ENCODE measurements at regions not wholly inside any gene's neighbourhood (a gene's known extent, or its start where the extent isn't known, plus 50 kb on each side); places are given as distances from the start of the nearest gene placed in this dataset.

DNA sequence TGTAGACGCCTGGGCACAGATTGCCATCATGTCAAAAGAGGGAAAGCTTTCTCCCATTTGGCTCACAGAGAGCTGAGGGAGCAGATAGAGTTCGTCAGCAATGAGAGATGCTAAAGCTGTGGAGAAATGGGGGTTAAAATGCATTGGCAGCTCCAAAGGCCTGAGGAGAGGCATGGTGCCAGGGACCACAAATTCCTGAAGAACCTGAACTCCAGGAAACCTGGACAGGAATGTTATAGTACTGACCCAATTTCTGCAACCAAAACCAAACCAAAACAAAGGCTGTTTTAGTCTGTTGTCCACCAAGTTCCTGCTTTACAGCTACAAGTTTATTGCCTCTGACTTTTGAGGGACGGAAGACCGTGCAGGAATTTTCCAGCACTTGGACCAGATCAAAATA, 575.7 kb downstream of the REEP3 start:
- Histone ChIP-seq H3K9ac (no peak overlapping the region), H3K79me2 (ENCODE audit: low read depth) (no peaks in the 10 kb centered on the region), H3K27me3 (no peaks in the 10 kb centered on the region), H2AFZ (replicated peaks) (no peak overlapping the region), H3K4me2 (no peak overlapping the region), H3K4me1 (no peaks in the 10 kb centered on the region), H3F3A (ENCODE audit: low read depth) (no peaks in the 10 kb centered on the region), H3K27ac (no peak overlapping the region), H3K36me3 (no peaks in the 10 kb centered on the region), H3K9me3 (ENCODE audit: low read depth) (no peaks in the 10 kb centered on the region), H4K20me1 (ENCODE audit: low read depth) (no peaks in the 10 kb centered on the region), H3K4me3 (no peak overlapping the region)
- Mint-ChIP-seq H3K4me3 (no peak overlapping the region), H3K4me1 (peaks cover 3% of the 10 kb centered on the region), H3K27me3 (ENCODE audit: insufficient read depth, low read depth) (peaks cover 2% of the 10 kb centered on the region), H3K9me3 (no peaks in the 10 kb centered on the region), H3K36me3 (no peaks in the 10 kb centered on the region), H3K27ac (no peak overlapping the region)
- TF ChIP-seq EZH2phosphoT487 (IDR thresholded peaks at IDR 0.05) (no peak), EZH2 (IDR thresholded peaks at IDR 0.05) (no peak)
- TF ChIP-seq, protein P1, sequence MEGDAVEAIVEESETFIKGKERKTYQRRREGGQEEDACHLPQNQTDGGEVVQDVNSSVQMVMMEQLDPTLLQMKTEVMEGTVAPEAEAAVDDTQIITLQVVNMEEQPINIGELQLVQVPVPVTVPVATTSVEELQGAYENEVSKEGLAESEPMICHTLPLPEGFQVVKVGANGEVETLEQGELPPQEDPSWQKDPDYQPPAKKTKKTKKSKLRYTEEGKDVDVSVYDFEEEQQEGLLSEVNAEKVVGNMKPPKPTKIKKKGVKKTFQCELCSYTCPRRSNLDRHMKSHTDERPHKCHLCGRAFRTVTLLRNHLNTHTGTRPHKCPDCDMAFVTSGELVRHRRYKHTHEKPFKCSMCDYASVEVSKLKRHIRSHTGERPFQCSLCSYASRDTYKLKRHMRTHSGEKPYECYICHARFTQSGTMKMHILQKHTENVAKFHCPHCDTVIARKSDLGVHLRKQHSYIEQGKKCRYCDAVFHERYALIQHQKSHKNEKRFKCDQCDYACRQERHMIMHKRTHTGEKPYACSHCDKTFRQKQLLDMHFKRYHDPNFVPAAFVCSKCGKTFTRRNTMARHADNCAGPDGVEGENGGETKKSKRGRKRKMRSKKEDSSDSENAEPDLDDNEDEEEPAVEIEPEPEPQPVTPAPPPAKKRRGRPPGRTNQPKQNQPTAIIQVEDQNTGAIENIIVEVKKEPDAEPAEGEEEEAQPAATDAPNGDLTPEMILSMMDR (IDR thresholded peaks at IDR 0.05): no peak
- DNase-seq (ENCODE audit: low spot score): no peak

DNA sequence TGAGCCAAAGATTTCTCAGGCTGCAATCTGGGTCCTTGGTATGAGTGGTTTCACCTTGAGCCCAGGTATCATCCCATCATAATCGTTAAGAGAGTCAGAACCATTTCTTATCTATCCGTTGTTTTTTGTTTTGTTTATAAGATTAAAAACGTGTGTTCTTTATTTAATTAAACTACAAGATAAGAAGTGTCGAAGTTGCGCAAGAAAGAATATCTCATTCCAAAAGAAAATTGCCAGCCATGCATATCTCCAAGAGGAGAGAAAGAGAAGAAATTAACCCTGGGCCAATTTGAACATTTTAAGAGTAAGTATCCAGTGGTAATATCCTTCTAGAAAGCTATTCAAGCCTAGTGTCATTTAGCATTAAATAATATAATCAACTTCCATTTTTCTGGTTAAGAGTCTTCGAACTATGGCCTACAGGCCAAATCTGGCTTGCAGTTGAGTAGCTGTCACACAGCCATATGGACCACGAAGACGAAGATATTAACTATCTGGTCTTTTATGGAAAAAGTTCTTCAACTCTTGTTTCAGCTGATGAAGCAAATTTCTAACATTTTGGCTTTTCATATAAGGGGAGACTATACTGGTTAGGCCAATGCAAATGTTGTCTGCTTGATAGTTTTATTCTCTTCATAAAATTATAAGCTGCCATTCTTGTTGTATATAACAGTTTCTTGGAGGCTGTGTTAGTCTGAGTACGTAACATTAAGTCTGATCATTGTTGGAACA, 576.4 kb downstream of the REEP3 start:
- Histone ChIP-seq H3K4me2 (no peak overlapping the region), H4K20me1 (ENCODE audit: low read depth) (no peaks in the 10 kb centered on the region), H3K27me3 (no peaks in the 10 kb centered on the region), H3K79me2 (ENCODE audit: low read depth) (no peaks in the 10 kb centered on the region), H2AFZ (replicated peaks) (no peak overlapping the region), H3K36me3 (no peaks in the 10 kb centered on the region), H3K9ac (no peak overlapping the region), H3K4me3 (no peak overlapping the region), H3F3A (ENCODE audit: low read depth) (no peaks in the 10 kb centered on the region), H3K27ac (no peak overlapping the region), H3K9me3 (ENCODE audit: low read depth) (no peaks in the 10 kb centered on the region), H3K4me1 (no peaks in the 10 kb centered on the region)
- H3K9me3 Mint-ChIP-seq: no peaks in the 10 kb centered on the region
- DNase-seq (ENCODE audit: low spot score): no peak
- H3K27me3 Mint-ChIP-seq (ENCODE audit: insufficient read depth, low read depth): peaks cover 2% of the 10 kb centered on the region
- TF ChIP-seq EZH2 (IDR thresholded peaks at IDR 0.05) (no peak), EZH2phosphoT487 (IDR thresholded peaks at IDR 0.05) (no peak)
- TF ChIP-seq, protein P1 (IDR thresholded peaks at IDR 0.05): no peak
- H3K4me1 Mint-ChIP-seq: peaks cover 3% of the 10 kb centered on the region
- no peaks in the 10 kb centered on the region for H3K36me3 Mint-ChIP-seq
- no peak overlapping the region for H3K27ac Mint-ChIP-seq
- H3K4me3 Mint-ChIP-seq: no peak overlapping the region

DNA sequence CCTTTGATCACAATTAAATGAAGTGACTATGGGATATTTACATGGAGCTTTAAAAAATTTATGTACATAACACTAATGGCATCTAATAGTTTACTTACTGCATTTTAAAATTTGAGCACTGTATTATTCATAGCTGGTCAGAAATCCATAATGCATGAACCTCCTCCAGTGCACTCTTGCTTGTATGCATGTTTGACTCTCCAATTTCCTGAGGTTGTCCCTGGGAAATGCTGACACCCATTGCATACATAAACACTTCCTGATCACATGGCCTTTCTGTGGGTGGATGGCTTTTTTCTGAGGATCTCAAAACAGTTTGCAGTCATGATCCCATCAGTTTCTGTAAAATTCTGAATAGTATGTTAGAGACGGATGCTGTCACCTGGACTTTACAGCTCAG, 577.8 kb downstream of the REEP3 start:
- no peaks in the 10 kb centered on the region for H4K20me1 ChIP-seq (ENCODE audit: low read depth)
- TF ChIP-seq EZH2phosphoT487 (IDR thresholded peaks at IDR 0.05) (no peak), EZH2 (IDR thresholded peaks at IDR 0.05) (no peak)
- TF ChIP-seq, protein P1 (IDR thresholded peaks at IDR 0.05): no peak
- peaks cover 8% of the 10 kb centered on the region for H3K4me1 ChIP-seq
- H3K4me2 ChIP-seq: no peak overlapping the region
- H3K4me3 ChIP-seq: no peak overlapping the region
- peaks cover 5% of the 10 kb centered on the region for H3K4me1 Mint-ChIP-seq
- no peak overlapping the region for H3K9ac ChIP-seq
- H3K36me3 Mint-ChIP-seq: no peaks in the 10 kb centered on the region
- no peak overlapping the region for H2AFZ ChIP-seq (replicated peaks)
- H3K27ac ChIP-seq: no peak overlapping the region
- no peaks in the 10 kb centered on the region for H3K79me2 ChIP-seq (ENCODE audit: low read depth)
- no peak for DNase-seq (ENCODE audit: low spot score)
- no peak overlapping the region for H3K4me3 Mint-ChIP-seq
- no peaks in the 10 kb centered on the region for H3K27me3 ChIP-seq
- no peaks in the 10 kb centered on the region for H3K36me3 ChIP-seq
- H3K27ac Mint-ChIP-seq: no peak overlapping the region
- H3K27me3 Mint-ChIP-seq (ENCODE audit: insufficient read depth, low read depth): peaks cover 2% of the 10 kb centered on the region
- H3K9me3 ChIP-seq (ENCODE audit: low read depth): no peaks in the 10 kb centered on the region
- H3K9me3 Mint-ChIP-seq: no peaks in the 10 kb centered on the region
- no peaks in the 10 kb centered on the region for H3F3A ChIP-seq (ENCODE audit: low read depth)

Data from neural progenitor cell (in vitro differentiated cells).